ENCODE measurements at regions not wholly inside any gene's neighbourhood (a gene's known extent, or its start where the extent isn't known, plus 50 kb on each side); places are given as distances from the start of the nearest gene placed in this dataset.

DNA sequence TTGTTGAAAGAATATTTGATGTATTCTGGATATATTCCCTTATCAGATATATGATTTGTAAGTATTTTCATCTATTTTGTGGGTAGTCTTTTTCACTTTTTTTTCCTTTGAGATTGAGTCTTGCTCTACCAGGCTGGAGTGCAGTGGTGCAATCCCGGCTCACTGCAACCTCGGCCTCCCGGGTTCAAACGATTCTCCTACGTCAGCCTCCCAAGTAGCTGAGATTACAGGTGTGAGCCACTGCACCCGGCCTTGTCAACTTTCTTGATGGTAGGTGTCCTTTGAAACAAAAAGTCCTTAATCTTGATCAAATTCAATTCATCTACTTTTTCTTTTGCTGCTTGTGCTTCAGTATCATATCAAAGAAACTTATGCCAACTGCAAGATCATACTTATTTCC, 297.2 kb upstream of the NRSN1 start (continued):
- TF ChIP-seq, protein P1, sequence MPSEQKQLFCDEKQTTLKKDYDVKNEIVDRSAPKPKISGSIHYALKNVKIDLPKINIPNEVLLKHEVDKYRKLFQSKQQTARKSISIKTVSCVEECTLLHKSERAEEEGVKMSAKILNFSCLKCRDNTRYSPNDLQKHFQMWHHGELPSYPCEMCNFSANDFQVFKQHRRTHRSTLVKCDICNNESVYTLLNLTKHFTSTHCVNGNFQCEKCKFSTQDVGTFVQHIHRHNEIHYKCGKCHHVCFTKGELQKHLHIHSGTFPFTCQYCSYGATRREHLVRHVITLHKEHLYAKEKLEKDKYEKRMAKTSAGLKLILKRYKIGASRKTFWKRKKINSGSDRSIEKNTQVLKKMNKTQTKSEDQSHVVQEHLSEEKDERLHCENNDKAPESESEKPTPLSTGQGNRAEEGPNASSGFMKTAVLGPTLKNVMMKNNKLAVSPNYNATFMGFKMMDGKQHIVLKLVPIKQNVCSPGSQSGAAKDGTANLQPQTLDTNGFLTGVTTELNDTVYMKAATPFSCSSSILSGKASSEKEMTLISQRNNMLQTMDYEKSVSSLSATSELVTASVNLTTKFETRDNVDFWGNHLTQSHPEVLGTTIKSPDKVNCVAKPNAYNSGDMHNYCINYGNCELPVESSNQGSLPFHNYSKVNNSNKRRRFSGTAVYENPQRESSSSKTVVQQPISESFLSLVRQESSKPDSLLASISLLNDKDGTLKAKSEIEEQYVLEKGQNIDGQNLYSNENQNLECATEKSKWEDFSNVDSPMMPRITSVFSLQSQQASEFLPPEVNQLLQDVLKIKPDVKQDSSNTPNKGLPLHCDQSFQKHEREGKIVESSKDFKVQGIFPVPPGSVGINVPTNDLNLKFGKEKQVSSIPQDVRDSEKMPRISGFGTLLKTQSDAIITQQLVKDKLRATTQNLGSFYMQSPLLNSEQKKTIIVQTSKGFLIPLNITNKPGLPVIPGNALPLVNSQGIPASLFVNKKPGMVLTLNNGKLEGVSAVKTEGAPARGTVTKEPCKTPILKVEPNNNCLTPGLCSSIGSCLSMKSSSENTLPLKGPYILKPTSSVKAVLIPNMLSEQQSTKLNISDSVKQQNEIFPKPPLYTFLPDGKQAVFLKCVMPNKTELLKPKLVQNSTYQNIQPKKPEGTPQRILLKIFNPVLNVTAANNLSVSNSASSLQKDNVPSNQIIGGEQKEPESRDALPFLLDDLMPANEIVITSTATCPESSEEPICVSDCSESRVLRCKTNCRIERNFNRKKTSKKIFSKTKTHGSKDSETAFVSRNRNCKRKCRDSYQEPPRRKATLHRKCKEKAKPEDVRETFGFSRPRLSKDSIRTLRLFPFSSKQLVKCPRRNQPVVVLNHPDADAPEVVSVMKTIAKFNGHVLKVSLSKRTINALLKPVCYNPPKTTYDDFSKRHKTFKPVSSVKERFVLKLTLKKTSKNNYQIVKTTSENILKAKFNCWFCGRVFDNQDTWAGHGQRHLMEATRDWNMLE (tag by site-specific recombination; conservative IDR thresholded peaks at IDR 0.05; ENCODE audit: low read depth), result no peak
- TF ChIP-seq ZNF132 (tag by site-specific recombination; IDR thresholded peaks at IDR 0.05; ENCODE audit: borderline replicate concordance) (no peak), ZNF148 (tag by site-specific recombination; IDR thresholded peaks at IDR 0.05; ENCODE audit: borderline replicate concordance) (no peak), OVOL3 (tag by site-specific recombination; IDR thresholded peaks at IDR 0.05) (no peak), ZNF596 (tag by site-specific recombination; IDR thresholded peaks at IDR 0.05) (no peak), ZNF311 (tag by site-specific recombination; IDR thresholded peaks at IDR 0.05; ENCODE audit: borderline replicate concordance) (no peak), KLF10 (tag by site-specific recombination; IDR thresholded peaks at IDR 0.05) (no peak), GFI1B (tag by site-specific recombination; IDR thresholded peaks at IDR 0.05) (no peak), ZNF530 (tag by site-specific recombination; IDR thresholded peaks at IDR 0.05; ENCODE audit: low read depth) (no peak), ZNF423 (tag by site-specific recombination; IDR thresholded peaks at IDR 0.05) (no peak), ZNF266 (tag by site-specific recombination; IDR thresholded peaks at IDR 0.05; ENCODE audit: low read depth) (no peak)

DNA sequence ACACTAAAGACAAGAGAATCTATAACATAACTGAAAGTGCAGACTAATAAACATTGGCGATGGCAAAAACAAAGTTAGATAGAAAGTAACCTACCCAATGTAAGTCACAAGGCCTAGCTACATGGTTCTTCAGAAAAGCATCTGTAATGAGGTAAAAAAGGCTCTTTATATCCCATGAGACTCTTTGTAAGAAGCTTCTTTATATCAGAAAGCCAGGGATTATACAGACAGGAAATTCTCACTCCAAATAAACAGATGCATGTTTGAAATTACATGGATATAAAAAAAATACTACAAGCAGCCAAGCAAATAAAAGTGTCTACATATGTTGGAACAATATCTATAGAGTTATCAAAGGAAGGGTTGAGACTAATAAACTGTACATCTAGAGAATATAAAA, 284.9 kb upstream of the NRSN1 start:
- H3K27ac ChIP-seq (ENCODE audit: extremely low read depth, low read depth, low read length), result no peak overlapping the region
- no peaks in the 10 kb centered on the region for H3K36me3 ChIP-seq (ENCODE audit: control insufficient read depth in 2 of 2, insufficient read depth in 1 of 2, low read length in 2 of 2)
- H3K4me3 ChIP-seq (ENCODE audit: low read depth, low read length), result no peak overlapping the region
- no peaks in the 10 kb centered on the region for H3K4me1 ChIP-seq (ENCODE audit: control insufficient read depth, insufficient read depth, low read length)
- POLR2A ChIA-PET, result no interaction called here
- CTCF ChIA-PET, result no interaction called here
- H3K9me3 ChIP-seq (ENCODE audit: control insufficient read depth, insufficient read depth, low read depth, low read length), result no peaks in the 10 kb centered on the region
- no peak for TF ChIP-seq KLF7 (tag by site-specific recombination; IDR thresholded peaks at IDR 0.05; ENCODE audit: borderline replicate concordance)
- no peak for TF ChIP-seq ZNF677 (tag by site-specific recombination; IDR thresholded peaks at IDR 0.05)
- TF ChIP-seq SETDB1 (IDR thresholded peaks at IDR 0.05; ENCODE audit: insufficient read length, low read length), result no peak
- no peak for TF ChIP-seq ZNF362 (tag by site-specific recombination; IDR thresholded peaks at IDR 0.05)
- no peak for TF ChIP-seq ZNF654 (tag by site-specific recombination; IDR thresholded peaks at IDR 0.05; ENCODE audit: low read depth)

- H3K4me1 ChIP-seq (ENCODE audit: control insufficient read depth, insufficient read depth, low read length), result no peaks in the 10 kb centered on the region
- H3K9me3 ChIP-seq (ENCODE audit: control insufficient read depth, insufficient read depth, low read depth, low read length), result no peaks in the 10 kb centered on the region
- no peaks in the 10 kb centered on the region for H3K36me3 ChIP-seq (ENCODE audit: control insufficient read depth in 2 of 2, insufficient read depth in 1 of 2, low read length in 2 of 2)
- ChIA-PET CTCF (no interaction called here), POLR2A (no interaction called here)
- H3K27ac ChIP-seq (ENCODE audit: extremely low read depth, low read depth, low read length), result no peak overlapping the region
- no peak overlapping the region for H3K4me3 ChIP-seq (ENCODE audit: low read depth, low read length)
- no peak for TF ChIP-seq ZNF777 (tag by site-specific recombination; IDR thresholded peaks at IDR 0.05; ENCODE audit: borderline replicate concordance)
- no peak for TF ChIP-seq ZNF626 (tag by site-specific recombination; IDR thresholded peaks at IDR 0.05)
- no peak for TF ChIP-seq ZFP3 (tag by site-specific recombination; IDR thresholded peaks at IDR 0.05; ENCODE audit: low read depth)
- no peak for TF ChIP-seq ZNF302 (tag by site-specific recombination; IDR thresholded peaks at IDR 0.05; ENCODE audit: low read depth)
- no peak for TF ChIP-seq ZNF596 (tag by site-specific recombination; IDR thresholded peaks at IDR 0.05)
- TF ChIP-seq, protein P2, sequence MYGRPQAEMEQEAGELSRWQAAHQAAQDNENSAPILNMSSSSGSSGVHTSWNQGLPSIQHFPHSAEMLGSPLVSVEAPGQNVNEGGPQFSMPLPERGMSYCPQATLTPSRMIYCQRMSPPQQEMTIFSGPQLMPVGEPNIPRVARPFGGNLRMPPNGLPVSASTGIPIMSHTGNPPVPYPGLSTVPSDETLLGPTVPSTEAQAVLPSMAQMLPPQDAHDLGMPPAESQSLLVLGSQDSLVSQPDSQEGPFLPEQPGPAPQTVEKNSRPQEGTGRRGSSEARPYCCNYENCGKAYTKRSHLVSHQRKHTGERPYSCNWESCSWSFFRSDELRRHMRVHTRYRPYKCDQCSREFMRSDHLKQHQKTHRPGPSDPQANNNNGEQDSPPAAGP (tag by site-specific recombination; IDR thresholded peaks at IDR 0.05), result no peak
- TF ChIP-seq ZNF362 (tag by site-specific recombination; IDR thresholded peaks at IDR 0.05), result no peak
- TF ChIP-seq PRDM1 (tag by site-specific recombination; IDR thresholded peaks at IDR 0.05), result no peak
- TF ChIP-seq TCF7L2 (IDR thresholded peaks at IDR 0.05; ENCODE audit: borderline replicate concordance, low read depth, low read length), result no peak
- no peak for TF ChIP-seq ZNF600 (tag by site-specific recombination; IDR thresholded peaks at IDR 0.05)
These were observed 283.3 kb upstream of the NRSN1 start for GRCh38 chr6:23842760-23843159.
